ENCODE measurements at regions not wholly inside any gene's neighbourhood (a gene's known extent, or its start where the extent isn't known, plus 50 kb on each side); places are given as distances from the start of the nearest gene placed in this dataset.

DNA sequence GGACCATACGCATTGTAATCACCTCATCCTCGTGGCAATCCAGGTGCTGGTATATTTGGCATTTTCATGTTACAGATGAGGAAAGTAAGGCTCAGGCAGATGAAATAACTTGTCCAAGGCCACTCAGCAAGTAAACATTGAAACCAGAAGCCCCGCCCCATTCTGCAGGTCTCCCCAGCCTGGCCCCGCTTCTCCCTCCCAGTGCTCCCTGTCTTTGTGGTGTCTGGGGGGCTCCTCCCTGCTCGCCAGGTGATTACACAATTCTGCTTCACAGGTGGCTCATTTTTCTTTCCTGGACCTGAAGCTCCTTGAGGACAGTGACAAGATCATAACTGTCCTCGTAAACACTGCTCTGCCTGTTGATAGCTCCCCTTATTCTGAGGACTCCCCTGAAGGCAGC, 531.5 kb upstream of the B3GAT1 start:
- TF ChIP-seq, protein P1, sequence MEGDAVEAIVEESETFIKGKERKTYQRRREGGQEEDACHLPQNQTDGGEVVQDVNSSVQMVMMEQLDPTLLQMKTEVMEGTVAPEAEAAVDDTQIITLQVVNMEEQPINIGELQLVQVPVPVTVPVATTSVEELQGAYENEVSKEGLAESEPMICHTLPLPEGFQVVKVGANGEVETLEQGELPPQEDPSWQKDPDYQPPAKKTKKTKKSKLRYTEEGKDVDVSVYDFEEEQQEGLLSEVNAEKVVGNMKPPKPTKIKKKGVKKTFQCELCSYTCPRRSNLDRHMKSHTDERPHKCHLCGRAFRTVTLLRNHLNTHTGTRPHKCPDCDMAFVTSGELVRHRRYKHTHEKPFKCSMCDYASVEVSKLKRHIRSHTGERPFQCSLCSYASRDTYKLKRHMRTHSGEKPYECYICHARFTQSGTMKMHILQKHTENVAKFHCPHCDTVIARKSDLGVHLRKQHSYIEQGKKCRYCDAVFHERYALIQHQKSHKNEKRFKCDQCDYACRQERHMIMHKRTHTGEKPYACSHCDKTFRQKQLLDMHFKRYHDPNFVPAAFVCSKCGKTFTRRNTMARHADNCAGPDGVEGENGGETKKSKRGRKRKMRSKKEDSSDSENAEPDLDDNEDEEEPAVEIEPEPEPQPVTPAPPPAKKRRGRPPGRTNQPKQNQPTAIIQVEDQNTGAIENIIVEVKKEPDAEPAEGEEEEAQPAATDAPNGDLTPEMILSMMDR (IDR thresholded peaks at IDR 0.05; ENCODE audit: low read depth, low read length): no peak
- no peak for TF ChIP-seq POLR2A (IDR thresholded peaks at IDR 0.05; ENCODE audit: extremely low read depth, insufficient read length)
- TF ChIP-seq MAX (IDR thresholded peaks at IDR 0.05; ENCODE audit: low read depth, low read length): no peak
- no peak for TF ChIP-seq MYC (IDR thresholded peaks at IDR 0.05; ENCODE audit: low read depth, low read length)

All from NB4 (cell line).